Fibroblast of lung (primary cell): ENCODE measurements at regions not wholly inside any gene's neighbourhood (a gene's known extent, or its start where the extent isn't known, plus 50 kb on each side); places are given as distances from the start of the nearest gene placed in this dataset.

ENCODE experiments used
- CTCF ChIP-seq, 2 donors: IDR thresholded peaks in 1 of 2; conservative IDR thresholded peaks in 1 of 2; 1 replicate in 1 of 2; 2 replicates in 1 of 2; pipeline ENCODE4 v1.5.1; 2011 to 2012; ENCODE audit warnings: low read length in 2 of 2, control low read depth in 1 of 2, inconsistent platforms in 1 of 2, low read depth in 1 of 2, mild to moderate bottlenecking in 1 of 2
- EZH2 ChIP-seq: IDR thresholded peaks from 2 replicates; pipeline ENCODE4 v1.5.1; 2012; ENCODE audit warnings: low read length, control low read depth, mild to moderate bottlenecking; ENCODE audit errors: missing control alignments

GRCh38 chr15:39399600-39399999 lies 181.3 kb upstream of the THBS1 start:
- TF ChIP-seq CTCF (conservative IDR thresholded peaks at IDR 0.05 in 1 of 2, IDR thresholded peaks at IDR 0.05 in 1 of 2; ENCODE audit: low read depth in 1 of 2, low read length in 2 of 2) (no peak), EZH2 (no peak)
